SIG-M5 treated with dmso at 0.1 percent for 504 hours (cell line): ENCODE measurements at regions not wholly inside any gene's neighbourhood (a gene's known extent, or its start where the extent isn't known, plus 50 kb on each side); places are given as distances from the start of the nearest gene placed in this dataset.

Source experiments
- DNase-seq: peaks from one replicate; lab custom pipeline; 2025; ENCODE audit not compliant: unreplicated experiment; lab: John Stamatoyannopoulos, UW

DNA sequence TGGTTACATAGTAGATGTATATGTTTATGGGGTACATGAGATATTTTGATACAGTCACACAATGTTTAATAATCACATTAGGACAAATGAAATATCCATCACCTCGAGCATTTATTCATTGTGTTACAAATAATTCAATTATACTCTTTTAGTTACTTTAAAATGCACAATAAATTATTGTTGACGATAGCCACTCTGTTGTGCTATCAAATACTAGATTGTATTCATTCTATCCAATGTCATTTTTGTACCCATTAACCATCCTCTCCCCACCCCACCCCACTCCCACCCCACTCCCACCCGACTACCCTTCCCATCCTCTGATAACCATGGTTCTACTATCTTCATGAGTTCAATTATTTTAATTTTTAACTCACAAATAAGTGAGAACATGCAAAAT, 585.4 kb downstream of the CDH26 start:
- DNase-seq, result no peak

DNA sequence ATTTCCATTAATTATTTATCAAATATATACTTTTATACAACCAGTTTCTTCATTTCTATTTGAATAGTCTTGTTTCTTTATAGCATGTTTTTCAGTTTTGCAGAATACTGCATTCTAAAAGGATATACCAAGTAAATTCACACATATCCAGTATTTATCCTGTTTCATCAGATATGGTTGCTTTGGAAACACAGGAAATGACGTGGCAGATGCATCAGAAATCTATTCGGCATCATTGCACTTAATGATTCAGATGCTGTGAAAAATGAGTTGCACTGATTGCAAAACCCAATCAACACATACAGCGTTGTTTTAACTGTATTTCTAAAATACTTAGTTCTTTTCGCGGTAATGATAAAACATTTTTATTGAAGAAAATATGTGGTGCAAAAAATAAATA, 594.9 kb downstream of the CDH26 start:
- DNase-seq, result no peak

DNA sequence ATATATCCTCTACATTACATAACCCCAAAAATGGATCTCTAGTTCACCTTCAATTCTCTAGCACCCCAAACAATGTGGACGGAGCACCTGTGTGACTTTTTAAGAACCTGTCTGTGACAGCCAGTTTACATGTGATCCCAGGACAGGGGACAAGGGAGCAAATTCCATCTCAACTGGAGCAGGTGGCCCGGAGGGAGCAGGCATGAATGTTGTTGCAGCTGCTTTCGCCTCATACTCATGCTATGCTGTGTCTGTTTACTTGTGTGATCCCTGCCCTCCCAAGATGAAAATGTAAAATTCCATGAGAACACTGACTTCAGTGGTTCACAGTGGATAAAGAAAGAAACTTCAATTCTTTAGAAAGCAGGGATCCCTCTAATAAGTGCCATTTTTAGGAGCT, 600.3 kb downstream of the CDH26 start:
- DNase-seq, result no peak

DNA sequence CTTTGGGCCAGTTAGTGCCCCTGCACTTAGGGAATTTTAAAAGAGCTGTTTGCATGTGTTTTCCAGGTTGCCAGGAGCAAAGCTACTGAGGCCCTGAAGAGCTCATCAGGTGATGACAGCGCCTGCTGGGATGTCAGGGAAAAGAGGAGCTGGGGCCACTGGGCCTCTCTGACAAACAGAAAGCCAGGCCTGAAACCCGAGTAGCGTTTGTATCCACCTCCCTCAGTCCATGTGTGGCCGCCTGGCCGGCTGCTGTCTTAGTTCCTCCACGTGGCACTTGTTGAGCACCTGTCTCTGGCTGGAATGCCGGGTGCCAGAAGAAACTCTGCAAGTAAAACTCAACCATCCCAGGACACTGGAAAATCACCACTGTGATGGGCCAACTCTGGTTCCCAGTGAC, 601.2 kb downstream of the CDH26 start:
- DNase-seq, result no peak

DNA sequence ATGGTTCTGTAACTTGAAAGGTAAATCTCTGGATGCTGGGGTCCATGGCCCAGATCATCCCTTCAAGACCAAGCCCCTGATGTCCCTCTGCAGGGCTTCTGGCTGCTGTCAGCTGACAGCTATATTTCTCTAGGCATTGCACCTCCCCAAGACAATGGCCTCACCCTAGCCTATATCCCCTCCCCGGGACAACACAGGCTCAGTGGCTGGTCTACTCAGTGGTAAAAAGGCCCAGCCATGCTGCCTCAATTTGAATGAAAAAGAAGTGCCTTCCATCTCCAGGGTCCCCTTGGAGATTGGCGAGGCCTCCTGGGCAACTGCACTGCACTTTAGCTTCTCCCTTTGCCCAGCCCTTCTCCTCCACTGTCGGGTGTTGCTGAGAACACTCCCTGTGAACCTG, 602.8 kb downstream of the CDH26 start:
- DNase-seq, result no peak

DNA sequence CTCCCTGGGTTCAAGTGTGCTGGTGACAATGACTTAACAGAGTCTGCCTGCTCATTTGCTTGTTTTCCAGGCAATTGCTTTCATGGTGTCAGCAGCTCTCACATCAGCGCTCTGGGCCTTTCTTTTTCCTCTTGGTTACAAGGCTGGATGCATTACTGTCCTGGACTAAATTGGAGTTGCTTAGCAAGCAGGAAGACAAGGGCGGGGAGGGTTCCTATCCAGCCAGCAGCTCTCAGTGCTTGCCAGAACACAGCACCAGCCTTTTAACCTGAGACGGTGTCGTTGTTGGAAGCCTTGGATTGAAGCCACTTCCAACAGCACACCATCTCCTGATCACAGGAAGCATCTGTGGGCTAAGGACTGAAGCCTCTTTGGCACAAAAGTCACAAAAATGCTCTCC, 606.9 kb downstream of the CDH26 start:
- DNase-seq, result no peak

DNA sequence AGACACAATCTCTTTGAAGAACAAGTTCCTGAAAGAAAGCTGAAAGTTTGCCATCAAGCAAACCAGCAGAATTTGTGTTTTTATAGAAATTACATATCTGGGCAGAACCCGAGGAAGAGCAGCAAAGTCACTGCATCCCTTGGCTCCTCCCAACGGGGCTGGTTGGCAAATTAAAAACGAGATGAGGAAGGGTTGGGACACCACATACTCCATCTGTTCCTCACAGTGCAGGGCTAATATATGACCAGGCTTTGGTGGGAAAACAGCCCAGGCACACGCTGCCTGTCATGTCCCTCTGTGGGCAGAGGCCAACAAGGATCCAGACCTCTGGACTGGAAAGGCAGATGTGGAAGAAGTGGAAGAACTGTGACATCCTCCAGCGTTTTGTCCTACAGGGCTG, 607.3 kb downstream of the CDH26 start:
- no peak for DNase-seq

DNA sequence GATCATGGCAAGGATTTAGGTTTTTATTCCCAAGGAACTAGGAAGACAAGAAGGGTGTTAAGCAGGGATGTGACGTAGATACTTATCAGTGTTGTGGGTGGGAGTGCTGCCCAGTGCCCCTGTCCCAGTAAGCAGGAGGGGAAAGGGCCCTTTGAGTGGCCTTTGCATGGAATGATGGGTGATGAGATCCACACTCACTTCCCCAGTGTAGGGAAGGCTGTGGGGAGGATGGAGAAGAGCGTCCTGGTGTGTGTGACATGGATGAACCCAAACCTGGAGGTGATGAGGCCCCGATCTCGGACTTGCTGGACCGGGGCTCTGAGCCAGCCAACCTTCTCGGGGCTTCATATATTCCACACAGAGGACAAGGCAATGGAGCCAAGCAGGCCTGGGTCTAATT, 610.9 kb downstream of the CDH26 start:
- no peak for DNase-seq

DNA sequence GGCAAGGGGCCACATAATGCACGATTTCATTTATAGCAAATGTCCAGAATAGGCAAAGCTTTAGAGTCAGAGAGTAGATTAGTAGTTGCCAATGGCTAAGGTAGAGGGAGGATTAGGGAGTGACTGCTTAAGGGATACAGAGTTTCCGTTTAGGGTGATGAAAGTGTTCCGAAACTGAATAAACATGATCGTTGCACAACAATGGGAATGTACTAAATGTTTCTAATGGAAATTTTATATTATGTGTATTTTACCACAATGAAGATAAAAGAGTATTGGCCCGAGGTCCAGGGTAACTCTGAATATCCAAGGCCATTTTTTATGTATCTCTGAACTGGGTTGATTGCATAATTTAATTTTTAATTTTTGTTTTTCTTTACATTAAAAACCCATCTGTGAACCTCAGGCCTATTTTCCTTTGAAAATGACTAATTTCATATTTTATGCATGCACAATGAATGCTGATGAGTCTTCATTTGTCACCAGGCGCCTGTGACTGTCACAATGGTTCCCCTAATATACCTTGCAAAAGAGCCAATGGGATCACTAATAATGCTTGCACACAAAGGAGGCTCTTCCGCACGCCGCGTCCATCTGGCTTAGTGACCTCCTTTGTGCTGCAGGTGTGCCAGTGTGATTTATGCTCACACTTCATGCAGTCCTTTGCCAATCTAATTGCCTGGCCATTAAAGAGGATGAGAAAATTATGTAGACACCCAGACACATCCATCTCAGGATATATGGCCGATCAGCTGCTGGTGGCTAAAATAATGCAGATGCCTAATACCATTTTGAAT, 612.5 kb downstream of the CDH26 start:
- no peak for DNase-seq

DNA sequence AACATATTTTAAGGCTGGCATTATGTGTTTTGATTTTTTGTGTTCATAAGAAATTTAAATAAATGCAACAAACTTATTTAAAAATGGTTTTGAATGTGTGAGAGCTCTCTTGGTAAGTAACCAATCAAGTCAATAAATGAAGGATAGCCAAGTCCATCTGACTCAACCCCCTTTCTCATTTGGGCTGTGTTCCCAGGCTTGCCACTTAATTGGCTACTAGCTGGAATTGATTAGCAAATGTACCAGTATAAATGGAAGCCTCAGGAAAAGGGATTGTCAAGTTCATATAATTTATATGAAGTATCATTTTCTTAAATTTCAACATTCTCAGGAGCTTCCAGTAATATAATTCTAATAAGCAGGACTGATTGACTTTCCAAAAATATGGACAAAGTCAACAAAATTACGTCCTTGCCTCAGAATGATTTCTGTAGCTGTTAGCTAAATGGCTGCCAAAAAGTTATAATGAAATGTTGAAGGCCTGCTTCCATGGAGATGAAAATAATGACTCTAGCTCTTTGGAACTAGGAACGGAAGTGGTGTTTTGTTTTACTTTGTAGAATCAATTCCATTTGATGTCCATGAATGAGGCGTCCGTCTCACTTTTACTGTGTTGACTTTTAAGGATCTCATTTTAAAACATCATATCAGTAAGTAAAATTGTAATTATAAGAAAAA, 614.9 kb downstream of the CDH26 start:
- no peak for DNase-seq

DNA sequence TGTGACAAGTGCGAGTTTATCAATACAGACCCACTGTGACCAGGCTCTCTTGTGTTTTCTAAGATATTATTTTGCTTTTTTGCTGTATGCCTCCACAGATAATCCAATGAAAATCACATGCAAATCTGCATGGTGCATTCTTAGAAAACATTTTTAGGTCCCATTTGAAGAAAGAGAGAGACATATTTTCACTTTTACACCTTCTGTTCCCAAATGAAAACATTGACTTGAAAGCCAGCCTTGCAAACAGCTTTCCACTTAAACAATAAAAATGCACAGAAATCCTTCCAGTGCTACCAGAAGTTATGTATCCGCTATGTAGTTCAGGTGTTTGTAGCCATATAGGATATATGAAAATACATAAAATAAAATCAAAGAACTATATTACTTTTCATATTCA, 618.0 kb downstream of the CDH26 start:
- no peak for DNase-seq

DNA sequence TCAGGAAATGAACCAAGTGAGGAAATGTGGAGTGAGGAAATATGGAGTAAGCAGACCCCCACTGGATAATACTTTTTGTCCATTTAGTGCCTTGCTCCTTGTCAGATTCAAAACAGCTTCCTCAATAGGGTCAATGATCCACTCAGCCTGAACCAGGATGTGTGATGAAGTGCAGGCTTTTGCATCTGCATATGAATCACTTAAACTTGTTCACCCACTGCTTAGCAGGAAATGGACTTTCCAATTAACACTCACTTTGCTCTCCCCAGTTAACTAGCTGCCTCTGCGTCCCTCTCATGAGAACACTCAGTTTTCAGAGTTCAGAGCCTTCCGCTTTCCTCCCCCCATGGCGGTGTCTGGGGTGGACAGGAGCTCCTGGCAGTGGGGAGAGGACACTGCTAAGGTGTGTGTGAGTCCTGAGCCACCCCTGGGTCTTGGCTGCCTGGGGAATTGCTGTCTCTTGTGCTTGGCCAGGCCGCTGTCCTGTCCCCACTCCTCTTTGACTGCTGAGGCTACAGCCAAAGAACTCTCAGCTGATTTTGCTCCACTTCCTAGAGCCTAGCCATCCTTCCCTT, 621.8 kb downstream of the CDH26 start:
- DNase-seq, result no peak

DNA sequence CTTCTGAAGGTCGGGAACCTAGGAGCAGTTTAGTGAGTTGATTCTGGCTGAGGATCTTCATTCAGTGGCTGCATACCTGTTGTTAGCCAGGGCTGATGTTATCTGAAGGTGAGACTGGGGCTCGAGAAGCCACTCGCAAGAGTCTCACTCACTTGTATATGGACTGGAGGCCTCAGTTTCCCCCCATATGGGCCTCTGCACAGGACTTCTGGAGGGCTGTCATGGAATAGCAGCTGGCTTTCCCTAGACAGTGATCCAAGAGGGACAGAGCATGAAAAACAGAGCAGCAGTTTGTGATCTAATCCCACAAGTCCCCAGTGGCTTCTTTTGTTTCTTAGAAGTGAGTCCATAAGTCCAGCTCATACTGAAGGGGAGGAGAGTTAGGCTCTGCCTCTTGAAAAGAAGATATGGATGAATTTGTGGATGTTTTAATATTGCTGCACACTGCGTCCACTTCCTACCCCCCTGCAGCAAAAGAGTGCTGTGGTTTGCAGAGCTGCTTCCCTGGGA, 623.4 kb downstream of the CDH26 start:
- no peak for DNase-seq

DNA sequence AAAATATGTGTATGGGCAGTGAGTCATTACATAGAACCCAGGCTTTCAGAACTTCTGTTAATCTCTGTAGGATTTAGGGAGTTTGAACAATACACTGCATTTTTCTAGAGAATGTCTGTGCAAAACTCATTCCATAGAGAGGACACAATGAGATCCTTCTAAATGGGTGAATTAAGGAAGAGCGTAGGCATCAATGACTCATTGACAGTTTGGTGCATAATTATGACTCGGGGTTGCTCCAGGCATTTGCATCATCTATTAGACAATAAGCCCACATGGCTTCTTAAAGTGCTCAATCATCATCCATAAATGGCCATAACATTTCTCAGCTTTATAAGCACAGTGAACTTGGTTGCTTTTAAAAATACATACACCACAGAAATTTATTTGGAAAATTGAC, 625.5 kb downstream of the CDH26 start:
- DNase-seq, result no peak

DNA sequence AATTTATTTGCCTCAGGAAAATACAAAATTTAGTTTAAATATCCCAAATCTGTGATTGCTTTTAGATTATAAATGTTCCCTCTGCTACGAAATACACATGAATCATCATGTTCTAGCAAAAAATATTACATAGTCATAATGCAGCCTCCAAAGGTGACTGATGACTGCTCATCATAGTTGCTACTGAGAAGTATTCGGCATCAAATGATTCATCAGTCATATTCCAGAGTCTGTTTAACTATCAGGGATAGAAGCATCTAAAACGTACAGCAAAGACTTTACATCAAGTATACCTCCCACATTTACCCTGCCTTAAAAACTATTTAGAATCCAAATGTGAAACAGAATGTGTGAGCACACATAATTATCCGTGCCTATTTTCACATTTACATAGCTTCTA, 626.0 kb downstream of the CDH26 start:
- DNase-seq, result no peak

DNA sequence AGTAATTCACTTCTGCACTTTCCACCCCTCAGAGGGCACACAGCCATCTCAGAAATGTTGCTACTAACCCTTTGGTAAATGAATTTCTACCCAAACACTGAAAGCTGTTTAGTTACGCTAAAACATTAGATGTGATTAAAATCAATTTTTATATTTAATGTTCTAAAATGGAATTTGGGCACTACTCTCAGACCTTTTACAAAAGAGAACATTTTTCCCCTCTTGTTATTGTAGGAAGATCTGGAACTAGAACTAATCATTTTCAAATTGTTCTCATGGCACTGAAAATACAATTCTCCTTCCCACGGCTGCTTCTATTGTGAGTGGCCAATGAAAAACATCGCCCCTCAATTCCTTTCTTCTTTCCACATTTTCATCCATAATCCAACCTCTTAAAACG, 627.4 kb downstream of the CDH26 start:
- no peak for DNase-seq

DNA sequence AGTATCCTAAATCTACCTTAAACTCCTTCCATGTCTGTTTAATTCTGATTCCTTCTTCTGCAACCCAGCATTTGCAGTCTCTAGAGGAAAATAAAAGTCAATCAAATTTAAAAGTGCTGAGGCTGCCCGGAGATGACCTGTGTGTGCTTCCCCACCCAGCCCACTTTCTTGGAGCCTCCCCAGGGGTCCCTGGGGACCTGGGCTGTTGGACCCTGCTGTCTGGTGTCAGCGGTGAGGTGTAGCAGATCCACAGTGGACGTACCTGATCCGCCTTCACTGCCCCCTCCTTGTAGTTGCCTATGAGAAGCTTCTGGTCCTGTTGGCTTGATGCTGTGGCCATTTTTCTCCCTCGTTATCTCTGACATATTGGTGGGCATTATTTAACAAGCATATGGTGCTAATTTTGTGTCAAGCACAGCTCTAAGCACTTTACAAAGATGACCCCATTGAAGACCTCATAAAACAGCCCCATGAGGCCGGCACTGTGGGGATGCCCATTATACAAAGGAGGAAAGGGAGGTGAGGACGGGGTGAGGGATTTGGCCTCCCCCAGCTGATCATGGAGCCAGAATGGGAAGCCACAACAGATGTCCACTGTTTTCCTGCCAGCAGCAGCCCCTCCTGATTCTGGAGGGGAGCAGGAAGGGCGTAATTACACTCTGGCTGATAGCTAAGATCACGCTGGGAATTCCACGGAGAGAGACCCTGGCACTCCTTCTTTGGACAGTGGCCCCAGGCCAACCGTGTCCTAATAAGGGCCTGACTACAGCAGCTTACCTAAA, 628.2 kb downstream of the CDH26 start:
- DNase-seq, result no peak

DNA sequence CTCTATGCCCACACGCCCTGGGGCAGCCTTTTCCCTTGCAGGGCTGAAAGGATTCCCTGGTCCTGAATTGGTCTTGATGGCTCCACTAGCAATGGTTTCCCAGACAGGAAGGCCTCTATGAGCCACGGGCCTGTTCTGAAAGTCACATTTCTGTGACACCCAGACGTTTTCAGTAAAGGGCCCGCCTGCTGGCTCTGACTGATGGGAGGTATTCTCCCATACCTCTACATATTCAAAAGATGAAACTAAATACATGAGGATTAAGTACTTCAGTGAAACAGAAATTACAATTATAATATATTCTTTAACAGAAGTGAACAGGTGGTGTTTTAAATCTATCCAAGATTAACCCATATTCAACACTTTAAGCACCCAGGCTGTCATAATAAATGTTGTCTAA, 629.8 kb downstream of the CDH26 start:
- no peak for DNase-seq

DNA sequence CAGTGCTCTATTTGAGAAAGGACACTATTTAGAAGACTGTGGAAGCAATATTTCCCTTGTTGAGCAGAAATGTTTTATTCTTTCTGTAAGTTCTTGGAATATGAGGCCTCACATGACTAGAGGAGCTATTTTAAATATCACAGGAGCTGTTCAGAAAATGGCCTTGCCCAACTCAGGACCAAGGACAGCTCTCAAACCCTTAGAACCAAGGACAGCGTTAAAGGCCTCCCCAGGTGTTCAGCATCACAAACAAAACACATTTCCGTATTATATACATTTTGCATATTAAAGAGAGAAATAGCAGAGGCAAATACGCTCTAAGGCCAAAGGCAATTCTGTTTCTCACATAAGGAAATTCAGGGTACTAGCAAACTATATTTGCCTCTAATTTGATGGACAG, 631.4 kb downstream of the CDH26 start:
- DNase-seq, result peak; percentile 7

DNA sequence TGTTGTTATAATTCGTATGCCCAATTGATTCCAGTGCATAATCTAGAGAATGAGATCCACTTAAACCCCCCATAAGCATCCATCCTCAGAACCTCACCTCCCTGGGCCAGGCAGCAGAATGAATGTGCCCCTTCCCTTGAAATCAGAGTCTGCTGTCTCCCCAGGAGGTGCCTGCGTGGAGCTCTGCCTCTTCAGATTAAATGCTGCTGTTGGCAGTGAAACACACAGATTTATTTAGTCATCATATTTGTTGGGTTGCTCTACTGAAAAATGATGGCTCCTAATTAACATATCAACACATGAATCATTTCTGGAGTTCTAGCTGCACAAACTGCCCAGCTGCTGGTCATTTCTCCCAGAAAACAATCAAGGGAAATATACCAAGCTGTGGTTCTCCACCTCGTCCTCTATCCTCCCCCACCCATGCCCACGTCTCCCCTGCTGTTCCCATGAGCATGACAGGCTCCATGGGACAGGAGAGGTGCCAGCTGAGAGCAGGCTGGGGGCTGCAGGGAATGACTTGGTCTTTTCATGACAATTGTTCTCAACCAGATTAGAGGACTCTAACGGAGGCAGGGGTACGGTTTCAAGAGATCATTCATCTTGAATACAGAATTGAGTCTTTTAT, 633.1 kb downstream of the CDH26 start:
- DNase-seq, result no peak

DNA sequence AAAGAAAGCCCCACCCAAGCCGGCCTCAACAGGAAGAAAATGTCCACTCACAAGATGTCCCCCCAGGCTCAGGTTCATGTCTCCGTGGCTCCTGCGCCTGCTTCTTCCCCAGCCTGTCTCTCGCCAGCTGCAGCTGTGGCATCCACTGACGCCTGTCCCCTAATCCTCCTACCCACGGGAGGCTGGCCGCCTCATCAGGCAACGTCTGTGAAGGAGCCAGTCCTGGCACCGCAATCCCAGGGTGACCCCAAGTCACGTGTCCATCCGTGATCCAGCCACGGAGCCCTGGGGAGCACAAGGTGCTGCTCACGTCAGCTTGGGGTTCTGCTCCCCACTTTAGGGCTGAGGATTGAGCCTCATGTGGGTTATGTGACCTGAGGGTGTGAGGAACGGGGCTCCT, 640.3 kb downstream of the CDH26 start:
- no peak for DNase-seq
